Left cardiac atrium (tissue), 4 donors: ENCODE measurements at regions not wholly inside any gene's neighbourhood (a gene's known extent, or its start where the extent isn't known, plus 50 kb on each side); places are given as distances from the start of the nearest gene placed in this dataset.

Experiments used
- ATAC-seq, 2 donors: fragments of 200-7000 bp; cut with Tn5 transposase; one replicate each; pipeline ENCODE4 v1.9.1; 2020; ENCODE audit warnings: mild to moderate bottlenecking in 2 of 2, moderate library complexity in 2 of 2
- DNase-seq: peaks from one replicate; pipeline ENCODE4 v3.0.0-alpha.2; 2020
- intact Hi-C, 2 donors: fragments of 100-400 bp; cut with DNase I; formaldehyde crosslinking; loops; one replicate each; pipeline versions ENCODE4 v1.14.1 to v1.15.1; 2022 to 2023
- donor health status: DM: no; HTN: yes; CAD: no.
- donor health status: DM: no; HTN: yes; CAD: no; lungs with severe emphysema.
- donor health status: DM: yes; HTN: yes; CAD: no.
- donor health status: Dilated cardiomyopathy.

DNA sequence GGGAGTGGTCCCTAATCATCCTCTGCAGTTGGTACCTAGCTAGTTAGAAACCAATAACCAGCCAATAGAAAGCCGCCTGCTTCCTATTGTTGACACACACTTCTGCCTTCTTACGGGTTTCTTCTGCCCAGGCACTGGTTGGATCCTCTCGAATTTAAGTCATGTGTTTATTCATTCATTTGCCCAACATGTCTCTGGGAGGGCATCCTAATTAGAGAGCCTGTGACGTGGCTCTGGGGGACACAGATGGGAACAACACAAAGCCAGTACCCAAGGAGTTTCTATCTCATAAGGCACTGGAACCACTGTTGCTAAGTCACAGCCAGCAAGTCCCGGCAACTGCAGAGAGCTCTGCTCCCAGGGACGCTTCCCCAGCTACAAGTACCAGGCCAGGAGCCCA is 300.7 kb upstream of the TNRC6C start:
- ATAC-seq, result no peak
- no peak for DNase-seq
- intact Hi-C loops, result no loop called here

- intact Hi-C loops, result no loop called here
- no peak for ATAC-seq
- DNase-seq, result no peak
These were observed 298.0 kb upstream of the TNRC6C start for GRCh38 chr17:77660524-77660923.

DNA sequence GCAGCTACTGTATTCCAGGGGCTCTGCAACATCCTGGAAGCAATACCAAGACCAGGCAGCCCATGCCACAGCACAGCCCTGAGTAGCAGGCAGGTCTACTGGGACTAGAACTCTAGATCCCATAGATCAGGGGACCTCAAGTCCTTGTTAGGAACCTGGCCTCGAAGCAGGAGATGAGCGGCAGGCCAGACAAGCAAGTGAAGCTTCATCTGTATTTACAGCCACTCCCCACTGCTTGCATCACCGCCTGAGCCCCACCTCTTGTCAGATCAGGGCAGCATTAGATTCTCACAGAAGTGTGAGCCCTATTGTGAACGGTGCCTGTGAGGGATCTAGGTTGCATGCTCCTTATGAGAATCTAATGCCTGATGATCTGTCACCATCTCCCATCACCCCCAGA is 295.7 kb upstream of the TNRC6C start:
- DNase-seq, result no peak
- no peak for ATAC-seq
- intact Hi-C loops, result no loop called here

DNA sequence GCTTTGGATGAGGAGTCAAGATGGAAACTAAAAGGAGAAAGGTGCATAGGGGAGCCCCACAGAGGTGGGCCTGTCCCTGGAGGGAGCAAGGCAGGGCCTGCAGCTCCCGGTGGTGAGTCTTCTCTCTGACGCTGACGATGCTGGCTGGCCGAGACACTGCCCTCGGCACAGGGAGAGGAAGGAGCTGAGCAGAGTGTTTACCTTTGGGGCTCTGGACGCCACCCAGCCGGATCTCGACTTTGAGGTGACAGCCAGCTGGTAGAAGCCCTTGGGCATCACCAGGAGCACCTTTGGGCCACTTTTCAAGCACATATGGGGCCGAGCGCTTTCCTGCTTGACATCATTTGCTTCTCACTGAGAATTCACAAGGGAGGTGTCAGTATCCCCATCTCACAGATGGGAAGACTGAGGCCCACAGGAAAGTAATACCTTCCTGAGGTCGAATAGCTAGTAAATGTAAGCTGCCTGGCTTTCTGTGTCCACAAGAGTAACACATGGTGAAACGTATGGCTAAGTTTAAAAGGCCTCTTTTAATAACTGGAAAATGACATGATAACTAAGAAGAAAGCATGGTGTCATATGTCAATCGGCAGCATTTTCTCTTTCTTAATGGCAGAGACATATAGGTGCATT is 294.3 kb upstream of the TNRC6C start:
- no peak for DNase-seq
- ATAC-seq, result no peak
- intact Hi-C loops, result no loop called here

- ATAC-seq, result no peak
- no peak for DNase-seq
- intact Hi-C loops, result no loop called here
These were observed 292.7 kb upstream of the TNRC6C start for GRCh38 chr17:77665833-77666232.

DNA sequence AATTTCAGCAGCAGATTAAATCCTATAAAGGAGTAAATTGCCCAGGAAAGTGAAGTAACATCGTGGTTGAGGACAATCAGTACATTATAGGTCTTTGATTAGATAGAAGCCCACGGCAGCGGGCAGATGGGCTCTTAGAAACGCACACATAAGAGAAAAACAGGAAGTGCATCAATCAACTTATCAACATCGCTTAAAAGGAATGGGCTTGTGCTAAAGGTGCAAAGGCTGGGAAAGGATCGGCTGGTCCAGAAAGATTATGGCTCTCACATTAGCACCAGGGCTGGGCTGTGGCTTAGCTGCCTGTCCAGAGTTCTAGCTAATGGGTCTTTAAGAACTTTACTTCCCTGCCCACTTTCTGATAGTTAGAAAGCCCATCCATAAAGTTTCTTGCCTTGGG is 292.0 kb upstream of the TNRC6C start:
- ATAC-seq (no peak), DNase-seq (no peak)
- intact Hi-C loops, result no loop called here

DNA sequence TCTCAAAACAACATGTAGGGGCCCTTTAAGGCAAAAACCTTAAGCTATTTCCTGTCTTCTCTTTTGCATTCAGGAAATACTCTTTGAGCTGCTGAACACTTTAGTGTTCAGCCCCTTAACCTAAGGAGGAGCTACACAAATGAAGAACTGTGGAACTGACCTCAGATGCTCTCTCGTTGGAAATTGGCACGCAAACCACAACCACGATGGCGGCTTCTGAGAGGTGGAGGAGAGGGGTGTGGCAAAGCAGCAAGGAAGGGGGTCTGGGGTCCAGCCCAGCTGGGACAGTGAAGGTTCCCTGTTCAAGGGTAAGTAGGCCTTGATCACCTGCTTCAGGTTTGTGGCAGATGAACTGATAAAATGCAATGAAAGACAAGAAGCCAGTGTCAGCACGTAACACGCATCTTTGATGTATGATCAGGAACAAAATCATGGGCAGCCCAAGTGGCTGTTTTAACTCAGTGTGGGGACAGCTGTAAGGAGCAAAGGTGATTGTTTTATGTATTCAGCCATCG is 291.6 kb upstream of the TNRC6C start:
- DNase-seq, result no peak
- no peak for ATAC-seq
- intact Hi-C loops, result no loop called here

GRCh38 chr17:77667478-77667877 is 291.0 kb upstream of the TNRC6C start:
- intact Hi-C loops, result no loop called here
- ATAC-seq (no peak), DNase-seq (no peak)

DNA sequence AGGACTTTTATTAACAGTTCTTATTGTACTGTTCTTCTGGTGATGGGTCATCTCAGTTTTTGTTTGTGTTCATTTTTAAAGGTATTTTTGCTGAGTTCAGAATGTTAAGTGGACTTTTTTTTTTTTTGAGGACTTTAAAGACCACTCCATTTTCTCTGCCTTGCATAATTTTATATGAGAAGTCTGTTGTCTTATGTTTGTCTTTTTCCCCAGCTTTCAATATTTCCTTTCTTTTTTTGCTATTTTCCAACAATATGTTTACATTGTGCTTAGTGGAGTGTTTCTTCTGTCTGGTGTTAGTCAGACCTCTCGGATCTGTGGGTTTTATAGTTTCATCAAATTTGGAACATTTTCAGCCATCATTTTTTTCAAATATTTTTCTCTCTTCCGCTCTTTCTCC is 290.0 kb upstream of the TNRC6C start:
- ATAC-seq (no peak), DNase-seq (no peak)
- intact Hi-C loops, result no loop called here

DNA sequence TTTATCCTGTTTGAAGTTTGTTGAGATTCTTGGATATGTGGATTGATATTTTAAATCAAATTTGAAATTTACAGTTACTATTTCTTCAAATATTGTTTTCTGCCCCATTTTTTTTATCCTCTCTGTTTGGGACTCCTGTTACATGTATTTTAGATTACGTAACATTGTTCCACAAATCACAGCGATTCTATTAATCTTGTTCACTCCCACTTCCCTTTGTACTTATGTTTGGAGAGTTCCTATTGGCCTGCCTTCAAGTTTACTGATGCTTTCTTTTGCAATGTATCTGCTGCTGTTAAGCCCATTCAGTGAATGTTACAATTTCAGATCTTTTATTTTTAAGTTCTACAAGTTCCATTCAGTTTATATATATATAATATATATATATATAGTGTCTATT is 288.3 kb upstream of the TNRC6C start:
- intact Hi-C loops, result no loop called here
- no peak for DNase-seq
- no peak for ATAC-seq

- no peak for DNase-seq
- ATAC-seq, result no peak
- intact Hi-C loops, result no loop called here
These were observed 284.1 kb upstream of the TNRC6C start for GRCh38 chr17:77674358-77674757.

DNA sequence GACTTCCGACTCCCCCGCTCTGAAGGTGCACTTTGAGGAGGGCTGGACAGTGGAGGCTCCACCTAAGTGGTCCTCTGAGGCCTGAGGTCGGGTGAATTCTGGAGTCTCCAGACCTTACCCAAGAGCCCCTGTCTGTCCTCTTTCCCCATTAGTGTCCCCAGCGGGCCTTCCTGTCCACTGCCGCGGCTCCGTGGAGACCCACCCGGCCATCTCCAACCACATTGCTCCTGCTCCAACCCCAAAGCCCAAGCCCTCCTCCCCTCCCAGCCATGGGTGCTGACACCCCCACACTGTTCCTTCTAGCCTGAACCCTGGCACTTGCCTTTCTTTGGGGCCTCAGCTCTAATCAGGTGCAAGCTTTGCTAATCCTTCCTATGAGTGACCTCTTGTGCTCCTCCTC is 283.1 kb upstream of the TNRC6C start:
- DNase-seq, result no peak

DNA sequence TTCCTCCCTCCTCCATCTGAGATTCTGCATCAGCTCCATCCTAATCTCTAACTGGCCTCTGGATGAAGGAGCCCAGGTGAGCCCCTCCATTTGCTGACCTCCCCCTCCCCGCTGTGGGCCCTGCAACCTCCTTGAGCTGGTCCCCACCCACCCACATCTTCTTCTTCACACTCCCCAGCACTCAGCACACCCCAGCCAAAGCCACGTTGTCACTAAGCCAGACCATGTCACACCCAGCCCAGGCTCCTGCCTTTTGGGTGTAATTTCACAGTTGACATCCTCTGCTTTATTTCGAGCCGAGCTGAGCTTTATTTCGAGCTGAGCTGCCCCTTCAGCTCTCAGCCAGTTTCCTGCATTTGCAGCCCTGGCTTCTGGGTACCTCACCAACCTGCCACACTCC is 282.7 kb upstream of the TNRC6C start:
- ATAC-seq (peak; percentile 23 to 51), DNase-seq (no peak)
- intact Hi-C loops, result loop anchor here in 1 of 2 donors (5.0 kb wide), 2 partner anchors 74 to 134 kb away; no protein-coding TSS in a partner anchor

More for the DNA sequence above, 283.1 kb upstream of the TNRC6C start:
- no peak for ATAC-seq
- intact Hi-C loops, result loop anchor here in 1 of 2 donors (5.0 kb wide), 2 partner anchors 73 to 133 kb away; no protein-coding TSS in a partner anchor

DNA sequence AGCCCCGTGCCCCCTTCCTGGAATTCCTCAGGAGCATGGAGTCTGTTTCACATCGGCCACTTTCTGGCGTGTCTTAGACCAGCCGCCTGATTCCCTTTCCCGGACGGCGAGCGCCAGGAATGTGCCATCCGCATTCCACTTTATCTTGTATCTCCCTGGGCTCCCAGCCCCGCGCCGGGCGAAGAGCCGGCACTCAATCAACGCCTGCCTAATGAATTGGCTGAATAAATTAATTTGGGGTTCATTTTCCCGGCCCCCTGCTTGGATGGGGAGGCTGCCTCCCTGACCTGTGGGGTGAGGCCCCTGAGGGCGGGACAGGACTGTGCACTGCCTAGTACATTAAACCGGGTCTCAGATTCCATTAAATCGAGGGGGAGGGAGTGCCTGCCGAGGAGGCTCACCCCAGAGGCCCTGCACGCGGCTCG is 282.3 kb upstream of the TNRC6C start:
- peak; percentile 76 to 77 for ATAC-seq
- peak; percentile 56 for DNase-seq
- intact Hi-C loops, result loop anchor here in 1 of 2 donors (5.0 kb wide), 2 partner anchors 74 to 134 kb away; no protein-coding TSS in a partner anchor

GRCh38 chr17:77677211-77677610 is 281.3 kb upstream of the TNRC6C start:
- DNase-seq (no peak), ATAC-seq (peak in 1 of 2 donors; percentile 21)
- intact Hi-C loops, result loop anchor here in 1 of 2 donors (5.0 kb wide), 2 partner anchors 75 to 135 kb away; no protein-coding TSS in a partner anchor

DNA sequence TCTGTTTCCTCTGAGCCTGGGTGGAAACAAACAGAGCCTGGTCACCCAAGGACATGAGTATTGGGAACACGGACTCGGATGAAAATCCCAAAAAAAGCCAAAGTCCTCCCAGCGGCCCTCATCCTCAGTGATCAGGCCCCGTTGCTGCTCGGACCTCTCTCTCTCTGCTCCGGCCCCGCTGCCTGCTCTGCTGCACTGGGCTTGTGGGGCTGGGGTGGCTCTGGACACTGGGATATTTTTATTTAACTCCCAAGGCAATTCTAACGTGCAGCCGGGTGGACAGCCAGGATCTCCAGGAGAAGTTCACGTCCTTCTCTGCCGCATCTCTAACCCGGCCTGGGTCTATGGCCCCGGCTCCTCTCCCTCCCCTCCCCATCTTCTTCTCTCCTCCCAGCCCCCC is 280.9 kb upstream of the TNRC6C start:
- ATAC-seq, result no peak
- DNase-seq, result no peak
- intact Hi-C loops, result loop anchor here in 1 of 2 donors (5.0 kb wide), 2 partner anchors 75 to 135 kb away; no protein-coding TSS in a partner anchor

GRCh38 chr17:77679589-77679988 is 278.9 kb upstream of the TNRC6C start:
- no peak for DNase-seq

GRCh38 chr17:77681861-77682260 is 276.6 kb upstream of the TNRC6C start:
- intact Hi-C loops, result no loop called here

More at GRCh38 chr17:77679589-77679988, 278.9 kb upstream of the TNRC6C start:
- peak in 1 of 2 donors; percentile 45 for ATAC-seq
- intact Hi-C loops, result loop anchor here in 1 of 2 donors (5.0 kb wide), 2 partner anchors 77 to 137 kb away; no protein-coding TSS in a partner anchor

GRCh38 chr17:77684803-77685798 is 273.4 kb upstream of the TNRC6C start:
- DNase-seq (no peak), ATAC-seq (no peak)
- intact Hi-C loops, result no loop called here

More at GRCh38 chr17:77681861-77682260, 276.6 kb upstream of the TNRC6C start:
- DNase-seq (peak; percentile 83), ATAC-seq (peak; percentile 80 to 83)
